ENCODE measurements at regions not wholly inside any gene's neighbourhood (a gene's known extent, or its start where the extent isn't known, plus 50 kb on each side); places are given as distances from the start of the nearest gene placed in this dataset.
"Not testable (repeated sequence)": the region's sequence is repeated elsewhere in the genome, so short reads cannot be mapped to it uniquely, and the experiment has no call there.

GRCh38 chr6:121951123-121951522, 448.3 kb upstream of the HSF2 start:
- no peak for DNase-seq

- DNase-seq, result no peak
Observed at GRCh38 chr6:121951918-121952379, 447.5 kb upstream of the HSF2 start.

- DNase-seq, result not testable (repeated sequence)
Observed at GRCh38 chr6:121955401-121955800, 444.1 kb upstream of the HSF2 start.

GRCh38 chr6:121956782-121957181, 442.7 kb upstream of the HSF2 start:
- DNase-seq, result no peak

- DNase-seq, result no peak
Observed at GRCh38 chr6:121959501-121959900, 440.0 kb upstream of the HSF2 start.

- DNase-seq, result no peak
Observed at GRCh38 chr6:121961619-121962125, 437.8 kb upstream of the HSF2 start.

- no peak for DNase-seq
Observed at GRCh38 chr6:121963826-121964225, 435.6 kb upstream of the HSF2 start.

GRCh38 chr6:121965739-121966138, 433.7 kb upstream of the HSF2 start:
- DNase-seq, result no peak

- no peak for DNase-seq
Observed at GRCh38 chr6:121967631-121968030, 431.8 kb upstream of the HSF2 start.

GRCh38 chr6:121971931-121972335, 427.5 kb upstream of the HSF2 start:
- DNase-seq, result no peak

- DNase-seq, result no peak
Observed at GRCh38 chr6:121984956-121985355, 414.5 kb upstream of the HSF2 start.

GRCh38 chr6:121993362-121993761, 406.1 kb upstream of the HSF2 start:
- no peak for DNase-seq

- no peak for DNase-seq
Observed at GRCh38 chr6:121994919-121995318, 404.5 kb upstream of the HSF2 start.

- DNase-seq, result no peak
Observed at GRCh38 chr6:121998631-121999030, 400.8 kb upstream of the HSF2 start.

GRCh38 chr6:121999456-122000065, 399.9 kb upstream of the HSF2 start:
- DNase-seq, result no peak

GRCh38 chr6:122005661-122006060, 393.8 kb upstream of the HSF2 start:
- no peak for DNase-seq

- no peak for DNase-seq
Observed at GRCh38 chr6:122007339-122007738, 392.1 kb upstream of the HSF2 start.

GRCh38 chr6:122008101-122008999, 391.1 kb upstream of the HSF2 start:
- DNase-seq, result no peak

GRCh38 chr6:122009000-122009350, 390.5 kb upstream of the HSF2 start:
- no peak for DNase-seq

GRCh38 chr6:122012578-122012977, 386.9 kb upstream of the HSF2 start:
- DNase-seq, result no peak

GRCh38 chr6:122014961-122015360, 384.5 kb upstream of the HSF2 start:
- no peak for DNase-seq

GRCh38 chr6:122020588-122021264, 378.7 kb upstream of the HSF2 start:
- DNase-seq, result no peak

GRCh38 chr6:122025104-122025503, 374.3 kb upstream of the HSF2 start:
- no peak for DNase-seq

All from NCI-H526 (cell line).